Body of pancreas (tissue), 4 donors: ENCODE measurements at regions not wholly inside any gene's neighbourhood (a gene's known extent, or its start where the extent isn't known, plus 50 kb on each side); places are given as distances from the start of the nearest gene placed in this dataset.

Source experiments
- POLR2A ChIP-seq, 3 donors: fragments of 450-650 bp; IDR thresholded peaks; one replicate each; pipeline ENCODE4 v1.6.1; 2016; ENCODE audit warnings: antibody characterized with exemption in 3 of 3, mild to moderate bottlenecking in 2 of 3
- TF ChIP-seq, protein P1 (sequence below), 7 experiments: fragments of 450-650 bp in 4 of 7; fragments of 200-600 bp in 3 of 7; sonication (generic) in 3 of 7; IDR thresholded peaks; one replicate each; pipeline ENCODE4 v1.5.1; 2016 to 2019; ENCODE audit warnings: antibody characterized with exemption in 7 of 7

DNA sequence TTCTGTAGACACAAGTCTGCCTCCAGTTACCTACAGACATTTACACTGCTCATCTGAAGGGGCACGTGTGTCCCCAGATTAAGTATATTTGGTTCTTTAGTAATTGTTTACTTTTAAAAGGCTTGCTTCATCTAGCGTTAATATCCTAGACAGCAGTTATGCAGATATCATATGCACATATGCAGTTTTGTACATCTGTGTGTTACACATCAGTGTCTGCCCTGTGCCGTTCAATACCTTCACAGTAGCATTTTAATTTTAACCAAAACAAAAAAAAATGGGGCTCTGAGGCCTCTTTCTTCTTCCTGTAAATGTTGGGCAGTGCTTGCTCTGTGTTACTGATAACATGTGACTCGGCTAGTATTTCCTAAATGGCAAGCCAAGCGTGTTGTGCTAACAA, 331.4 kb upstream of the MGMT start:
- TF ChIP-seq, protein P1, sequence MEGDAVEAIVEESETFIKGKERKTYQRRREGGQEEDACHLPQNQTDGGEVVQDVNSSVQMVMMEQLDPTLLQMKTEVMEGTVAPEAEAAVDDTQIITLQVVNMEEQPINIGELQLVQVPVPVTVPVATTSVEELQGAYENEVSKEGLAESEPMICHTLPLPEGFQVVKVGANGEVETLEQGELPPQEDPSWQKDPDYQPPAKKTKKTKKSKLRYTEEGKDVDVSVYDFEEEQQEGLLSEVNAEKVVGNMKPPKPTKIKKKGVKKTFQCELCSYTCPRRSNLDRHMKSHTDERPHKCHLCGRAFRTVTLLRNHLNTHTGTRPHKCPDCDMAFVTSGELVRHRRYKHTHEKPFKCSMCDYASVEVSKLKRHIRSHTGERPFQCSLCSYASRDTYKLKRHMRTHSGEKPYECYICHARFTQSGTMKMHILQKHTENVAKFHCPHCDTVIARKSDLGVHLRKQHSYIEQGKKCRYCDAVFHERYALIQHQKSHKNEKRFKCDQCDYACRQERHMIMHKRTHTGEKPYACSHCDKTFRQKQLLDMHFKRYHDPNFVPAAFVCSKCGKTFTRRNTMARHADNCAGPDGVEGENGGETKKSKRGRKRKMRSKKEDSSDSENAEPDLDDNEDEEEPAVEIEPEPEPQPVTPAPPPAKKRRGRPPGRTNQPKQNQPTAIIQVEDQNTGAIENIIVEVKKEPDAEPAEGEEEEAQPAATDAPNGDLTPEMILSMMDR (IDR thresholded peaks at IDR 0.05): no peak
- no peak for TF ChIP-seq POLR2A (IDR thresholded peaks at IDR 0.05)
